ENCODE measurements at regions not wholly inside any gene's neighbourhood (a gene's known extent, or its start where the extent isn't known, plus 50 kb on each side); places are given as distances from the start of the nearest gene placed in this dataset.

- TF ChIP-seq POLR2AphosphoS5 (IDR thresholded peaks at IDR 0.05) (no peak), CTCF (IDR thresholded peaks at IDR 0.05) (no peak), EP300 (IDR thresholded peaks at IDR 0.05) (no peak)
Observed at GRCh38 chr12:62146318-62146717, 113.9 kb upstream of the USP15 start.

Data from sigmoid colon (tissue), 4 donors.